Neural cell (in vitro differentiated cells): ENCODE measurements at regions not wholly inside any gene's neighbourhood (a gene's known extent, or its start where the extent isn't known, plus 50 kb on each side); places are given as distances from the start of the nearest gene placed in this dataset.

Experiments used
- H2AFZ ChIP-seq: fragments of 200-600, 300-800 bp; sonication (generic), shearing (Covaris generic); 2 replicates; pipeline ENCODE4 v1.6.0; 2014; ENCODE audit warnings: low read depth, mild to moderate bottlenecking, antibody characterized with exemption, low read length, moderate library complexity
- H3F3A ChIP-seq: fragments of 200-600 bp; shearing (Covaris generic); 2 replicates; pipeline ENCODE4 v1.6.1; 2016; ENCODE audit warnings: mild to moderate bottlenecking, moderate library complexity, mixed read lengths, antibody characterized with exemption, low read length; ENCODE audit not compliant: insufficient read depth, poor library complexity, severe bottlenecking
- H3K27ac ChIP-seq: fragments of 200-600, 300-800 bp; sonication (generic), shearing (Covaris generic); 2 replicates; pipeline ENCODE4 v1.5.1; 2014; ENCODE audit warnings: mild to moderate bottlenecking, low read length, moderate library complexity
- H3K27me3 ChIP-seq: fragments of 300-800, 200-600 bp; sonication (generic), shearing (Covaris generic); 2 replicates; pipeline ENCODE4 v1.6.0; 2014; ENCODE audit warnings: mild to moderate bottlenecking, low read depth, low read length, moderate library complexity; ENCODE audit not compliant: insufficient read depth
- H3K36me3 ChIP-seq: fragments of 300-800, 200-600 bp; sonication (generic), shearing (Covaris generic); 2 replicates; pipeline ENCODE4 v1.5.1; 2014; ENCODE audit warnings: mild to moderate bottlenecking, antibody characterized with exemption, low read length, moderate library complexity; ENCODE audit not compliant: insufficient read depth
- H3K4me2 ChIP-seq: fragments of 300-800, 200-600 bp; sonication (generic), shearing (Covaris generic); 2 replicates; pipeline ENCODE4 v1.6.0; 2014; ENCODE audit warnings: mild to moderate bottlenecking, low read length
- H3K4me3 ChIP-seq: fragments of 300-800, 200-600 bp; sonication (generic), shearing (Covaris generic); 2 replicates; pipeline ENCODE4 v1.5.1; 2014; ENCODE audit warnings: mild to moderate bottlenecking, low read length, moderate library complexity
- H3K79me2 ChIP-seq: fragments of 200-600 bp; shearing (Covaris generic); replicated peaks from 2 replicates; pipeline ENCODE4 v1.6.0; 2014; ENCODE audit warnings: mild to moderate bottlenecking, low read length, moderate library complexity; ENCODE audit not compliant: insufficient read depth
- H3K9ac ChIP-seq: fragments of 300-800, 200-600 bp; sonication (generic), shearing (Covaris generic); 2 replicates; pipeline ENCODE4 v1.6.1; 2016; ENCODE audit warnings: mild to moderate bottlenecking, low read length, mixed read lengths
- H3K9me2 ChIP-seq: fragments of 200-600 bp; shearing (Covaris generic); 2 replicates; pipeline ENCODE4 v1.6.1; 2016; ENCODE audit warnings: mild to moderate bottlenecking, low read length, mixed read lengths; ENCODE audit not compliant: insufficient read depth
- H3K9me3 ChIP-seq: fragments of 200-600, 300-800 bp; sonication (generic), shearing (Covaris generic); 2 replicates; pipeline ENCODE4 v1.6.1; 2016; ENCODE audit warnings: mild to moderate bottlenecking, mixed run types, low read length, moderate library complexity, mixed read lengths
- H4K20me1 ChIP-seq: fragments of 200-600 bp; shearing (Covaris generic); 2 replicates; pipeline ENCODE4 v1.6.1; 2016; ENCODE audit warnings: mild to moderate bottlenecking, mixed run types; ENCODE audit not compliant: insufficient read depth
- EP300 ChIP-seq: fragments of 450-650 bp; conservative IDR thresholded peaks from 2 replicates; pipeline ENCODE4 v1.6.1; 2014; ENCODE audit warnings: antibody characterized with exemption, mild to moderate bottlenecking, moderate library complexity; ENCODE audit not compliant: poor library complexity, severe bottlenecking
- EZH2 ChIP-seq: fragments of 200-600, 300-800 bp; shearing (Covaris generic), sonication (generic); IDR thresholded peaks from 2 replicates; pipeline ENCODE4 v1.6.1; 2014; ENCODE audit warnings: antibody characterized with exemption, low read length, borderline replicate concordance, mild to moderate bottlenecking; ENCODE audit not compliant: insufficient read depth, poor library complexity, severe bottlenecking
- MXI1 ChIP-seq: fragments of 450-650 bp; conservative IDR thresholded peaks from 2 replicates; pipeline ENCODE4 v1.6.1; 2014; ENCODE audit warnings: antibody characterized with exemption, mild to moderate bottlenecking; ENCODE audit not compliant: poor library complexity, severe bottlenecking
- POLR2AphosphoS5 ChIP-seq: IDR thresholded peaks from 2 replicates; pipeline ENCODE4 v1.6.1; 2012
- RAD21 ChIP-seq: fragments of 450-650 bp; conservative IDR thresholded peaks from 2 replicates; pipeline ENCODE4 v1.6.1; 2014; ENCODE audit warnings: antibody characterized with exemption, mild to moderate bottlenecking, moderate library complexity
- REST ChIP-seq: IDR thresholded peaks from 2 replicates; pipeline ENCODE4 v1.6.1; 2012; ENCODE audit warnings: borderline replicate concordance
- SMC3 ChIP-seq: fragments of 450-650 bp; conservative IDR thresholded peaks from 2 replicates; pipeline ENCODE4 v1.6.1; 2014; ENCODE audit warnings: antibody characterized with exemption, mild to moderate bottlenecking, moderate library complexity; ENCODE audit not compliant: poor library complexity
- TAF1 ChIP-seq: IDR thresholded peaks from 2 replicates; pipeline ENCODE4 v1.6.1; 2012; ENCODE audit warnings: low read depth
- TF ChIP-seq, protein P1 (sequence below): fragments of 450-650 bp; IDR thresholded peaks from 2 replicates; pipeline ENCODE4 v1.5.1; 2014; ENCODE audit warnings: antibody characterized with exemption, mild to moderate bottlenecking, moderate library complexity; ENCODE audit not compliant: poor library complexity, severe bottlenecking

- Histone ChIP-seq H3K36me3 (no peaks in the 10 kb centered on the region), H3K4me3 (no peak overlapping the region), H3K9ac (no peak overlapping the region), H3K79me2 (no peaks in the 10 kb centered on the region), H3K9me3 (no peaks in the 10 kb centered on the region), H3K27ac (no peak overlapping the region), H3K9me2 (no peaks in the 10 kb centered on the region), H3F3A (no peaks in the 10 kb centered on the region), H3K27me3 (no peaks in the 10 kb centered on the region), H4K20me1 (no peaks in the 10 kb centered on the region), H2AFZ (no peak overlapping the region), H3K4me2 (no peak overlapping the region)
- TF ChIP-seq EZH2: no peak
- no peak for TF ChIP-seq REST
- no peak for TF ChIP-seq SMC3
- no peak for TF ChIP-seq RAD21
- TF ChIP-seq TAF1: no peak
- TF ChIP-seq, protein P1, sequence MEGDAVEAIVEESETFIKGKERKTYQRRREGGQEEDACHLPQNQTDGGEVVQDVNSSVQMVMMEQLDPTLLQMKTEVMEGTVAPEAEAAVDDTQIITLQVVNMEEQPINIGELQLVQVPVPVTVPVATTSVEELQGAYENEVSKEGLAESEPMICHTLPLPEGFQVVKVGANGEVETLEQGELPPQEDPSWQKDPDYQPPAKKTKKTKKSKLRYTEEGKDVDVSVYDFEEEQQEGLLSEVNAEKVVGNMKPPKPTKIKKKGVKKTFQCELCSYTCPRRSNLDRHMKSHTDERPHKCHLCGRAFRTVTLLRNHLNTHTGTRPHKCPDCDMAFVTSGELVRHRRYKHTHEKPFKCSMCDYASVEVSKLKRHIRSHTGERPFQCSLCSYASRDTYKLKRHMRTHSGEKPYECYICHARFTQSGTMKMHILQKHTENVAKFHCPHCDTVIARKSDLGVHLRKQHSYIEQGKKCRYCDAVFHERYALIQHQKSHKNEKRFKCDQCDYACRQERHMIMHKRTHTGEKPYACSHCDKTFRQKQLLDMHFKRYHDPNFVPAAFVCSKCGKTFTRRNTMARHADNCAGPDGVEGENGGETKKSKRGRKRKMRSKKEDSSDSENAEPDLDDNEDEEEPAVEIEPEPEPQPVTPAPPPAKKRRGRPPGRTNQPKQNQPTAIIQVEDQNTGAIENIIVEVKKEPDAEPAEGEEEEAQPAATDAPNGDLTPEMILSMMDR: no peak
- TF ChIP-seq POLR2AphosphoS5: no peak
- no peak for TF ChIP-seq MXI1
- TF ChIP-seq EP300: no peak
Observed at GRCh38 chr10:4260483-4261124, 475.6 kb upstream of the KLF6 start.

DNA sequence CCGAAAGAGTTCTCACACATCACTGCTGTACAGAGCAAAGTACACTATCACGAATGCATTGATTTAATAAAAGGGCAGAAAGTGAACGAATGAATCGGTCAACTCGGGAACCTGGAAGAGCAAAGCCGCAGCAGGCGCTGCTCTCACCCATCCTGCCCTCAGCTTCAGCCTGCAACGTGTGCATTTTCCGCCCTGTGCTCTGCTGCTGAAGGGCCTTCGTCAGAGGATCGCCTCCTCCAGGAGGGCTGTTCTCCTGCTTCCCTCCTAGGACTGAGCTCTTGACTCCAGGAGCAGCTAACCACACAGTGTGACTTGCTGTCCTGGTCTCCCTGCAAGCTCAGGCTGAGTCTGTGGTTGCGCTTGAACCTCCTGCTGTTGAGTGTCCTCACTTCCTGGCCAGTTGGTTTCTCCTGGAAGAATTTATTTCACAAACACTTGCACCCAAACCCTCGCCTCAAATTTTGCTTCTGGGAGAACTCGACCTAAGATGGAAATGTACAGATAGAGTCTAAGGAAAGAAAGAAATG, 473.0 kb upstream of the KLF6 start:
- Histone ChIP-seq H3K4me2 (no peak overlapping the region), H3K9ac (no peak overlapping the region), H3K79me2 (no peaks in the 10 kb centered on the region), H2AFZ (no peak overlapping the region), H3K9me3 (no peaks in the 10 kb centered on the region), H3K9me2 (no peaks in the 10 kb centered on the region), H3K27ac (no peak overlapping the region), H4K20me1 (no peaks in the 10 kb centered on the region), H3K4me3 (no peak overlapping the region), H3K36me3 (no peaks in the 10 kb centered on the region), H3K27me3 (no peaks in the 10 kb centered on the region), H3F3A (no peaks in the 10 kb centered on the region)
- TF ChIP-seq TAF1 (no peak), EZH2 (no peak), MXI1 (no peak), RAD21 (no peak), EP300 (no peak), SMC3 (no peak), POLR2AphosphoS5 (no peak), REST (no peak)
- TF ChIP-seq, protein P1: no peak
